ENCODE measurements at regions not wholly inside any gene's neighbourhood (a gene's known extent, or its start where the extent isn't known, plus 50 kb on each side); places are given as distances from the start of the nearest gene placed in this dataset.

- no peak for TF ChIP-seq CTCF (IDR thresholded peaks at IDR 0.05 in 2 of 3, conservative IDR thresholded peaks at IDR 0.05 in 1 of 3; ENCODE audit: borderline replicate concordance in 1 of 3, insufficient read depth in 1 of 3, low read depth in 2 of 3, low read length in 2 of 3)
- TF ChIP-seq ZFX (IDR thresholded peaks at IDR 0.05), result no peak
- TF ChIP-seq EZH2 (IDR thresholded peaks at IDR 0.05), result no peak
- TF ChIP-seq POLR2A (IDR thresholded peaks at IDR 0.05; ENCODE audit: borderline replicate concordance, extremely low read depth, insufficient read depth, insufficient read length), result no peak
- no peak for TF ChIP-seq JUND (IDR thresholded peaks at IDR 0.05)
- no peak for TF ChIP-seq REST (IDR thresholded peaks at IDR 0.05; ENCODE audit: low read depth)
- no peak for TF ChIP-seq ZBTB33 (IDR thresholded peaks at IDR 0.05; ENCODE audit: extremely low read depth, insufficient replicate concordance, low read length)
- no peak for TF ChIP-seq SRF (IDR thresholded peaks at IDR 0.05; ENCODE audit: low read depth)
- TF ChIP-seq YY1 (IDR thresholded peaks at IDR 0.05; ENCODE audit: extremely low read depth, insufficient replicate concordance, low read depth, low read length), result no peak
Observed at GRCh38 chr12:94743174-94743573, 92.8 kb upstream of the TMCC3 start.

All from HCT116 (cell line).